Endothelial cell of umbilical vein (primary cell): ENCODE measurements at regions not wholly inside any gene's neighbourhood (a gene's known extent, or its start where the extent isn't known, plus 50 kb on each side); places are given as distances from the start of the nearest gene placed in this dataset.

Experiments used
- BruUV-seq: library from RNA; stranded (reverse); fragments of 400-500 nt; replicated peaks from 2 replicates; lab custom pipeline; 2021; lab: Mats Ljungman, UMichigan
- CTCF ChIA-PET: fragments of 300-600, 350-600 bp; sonication (Branson Sonifier 250); formaldehyde crosslinking; loops from one replicate; lab custom pipeline; 2021; ENCODE audit warnings: antibody characterized with exemption, inconsistent platforms; lab: Charles Lee
- POLR2A ChIA-PET: fragments of 300-600, 350-600 bp; sonication (Branson Sonifier 250); formaldehyde crosslinking; loops from one replicate; lab custom pipeline; 2021; ENCODE audit warnings: antibody characterized with exemption, inconsistent platforms; lab: Charles Lee
- DNase-seq: peaks from one replicate; pipeline ENCODE4 v3.0.0-alpha.2; 2011; ENCODE audit warnings: low read depth, low spot score
- FAIRE-seq: peaks from 2 replicates; lab custom pipeline; 2011; peaks lifted over from hg19 to GRCh38; lab: Jason Lieb, UNC
- H2AFZ ChIP-seq: 2 replicates; pipeline ENCODE4 v1.6.0; 2012; ENCODE audit warnings: low read depth, low read length, control low read depth, inconsistent platforms
- H3K27ac ChIP-seq: 2 replicates; pipeline ENCODE4 v1.5.1; 2011; ENCODE audit warnings: low read depth, mild to moderate bottlenecking, control low read depth, low read length, moderate library complexity; ENCODE audit not compliant: insufficient read depth
- H3K27me3 ChIP-seq, 2 experiments: 2 replicates each; pipeline versions ENCODE4 v1.6.0 to v1.6.1; 2011; ENCODE audit warnings: low read length in 2 of 2, mixed read lengths in 1 of 2; ENCODE audit not compliant: control insufficient read depth in 2 of 2, insufficient read depth in 2 of 2
- H3K36me3 ChIP-seq, 2 experiments: 2 replicates in 1 of 2; 3 replicates in 1 of 2; pipeline ENCODE4 v1.5.1; 2011; ENCODE audit warnings: low read length in 2 of 2, mild to moderate bottlenecking in 1 of 2, moderate library complexity in 1 of 2; ENCODE audit not compliant: control insufficient read depth in 2 of 2, insufficient read depth in 2 of 2; ENCODE audit errors: extremely low read depth in 1 of 2
- H3K4me1 ChIP-seq: 3 replicates; pipeline ENCODE4 v1.5.1; 2011; ENCODE audit warnings: mild to moderate bottlenecking, low read length; ENCODE audit not compliant: control insufficient read depth, insufficient read depth; ENCODE audit errors: extremely low read depth
- H3K4me2 ChIP-seq: 2 replicates; pipeline ENCODE4 v1.6.1; 2011; ENCODE audit warnings: low read length, control low read depth, mixed read lengths; ENCODE audit not compliant: insufficient read depth
- H3K4me3 ChIP-seq, 3 experiments: fragments of 200-600 bp in 1 of 3; sonication (generic), shearing (Covaris generic) in 1 of 3; replicated peaks in 1 of 3; 2 replicates each; pipeline ENCODE4 v1.5.1; 2011 to 2016; ENCODE audit warnings: control low read depth in 3 of 3, low read length in 3 of 3, mild to moderate bottlenecking in 2 of 3, inconsistent platforms in 1 of 3, low read depth in 1 of 3, moderate library complexity in 1 of 3; ENCODE audit not compliant: insufficient read depth in 1 of 3
- H3K79me2 ChIP-seq: 2 replicates; pipeline ENCODE4 v1.6.0; 2012; ENCODE audit warnings: low read length, inconsistent platforms; ENCODE audit not compliant: control insufficient read depth, insufficient read depth
- H3K9ac ChIP-seq: replicated peaks from 2 replicates; pipeline ENCODE3; 2011; ENCODE audit warnings: low read length, control low read depth; ENCODE audit not compliant: insufficient read depth; ENCODE audit errors: extremely low read depth
- H3K9me1 ChIP-seq: replicated peaks from 3 replicates; pipeline ENCODE4 v1.6.0; 2011; ENCODE audit warnings: mild to moderate bottlenecking, low read length; ENCODE audit not compliant: control insufficient read depth, insufficient read depth; ENCODE audit errors: extremely low read depth
- H3K9me3 ChIP-seq: replicated peaks from 2 replicates; pipeline ENCODE4 v1.5.1; 2012; ENCODE audit warnings: low read length, inconsistent platforms; ENCODE audit not compliant: control insufficient read depth, insufficient read depth
- H4K20me1 ChIP-seq: replicated peaks from 2 replicates; pipeline ENCODE3; 2011; ENCODE audit warnings: mild to moderate bottlenecking, low read length; ENCODE audit not compliant: control insufficient read depth, insufficient read depth; ENCODE audit errors: extremely low read depth
- EZH2 ChIP-seq: IDR thresholded peaks from 2 replicates; pipeline ENCODE4 v1.6.1; 2012; ENCODE audit warnings: borderline replicate concordance, low read depth, mild to moderate bottlenecking, moderate library complexity, low read length, inconsistent platforms; ENCODE audit not compliant: severe bottlenecking
- GATA2 ChIP-seq: IDR thresholded peaks from 2 replicates; pipeline ENCODE4 v1.7.0; 2011; ENCODE audit warnings: low read depth, mild to moderate bottlenecking, moderate library complexity, mixed read lengths, low read length; ENCODE audit not compliant: insufficient read length, insufficient read depth
- MYC ChIP-seq: IDR thresholded peaks from one replicate; pipeline ENCODE4 v1.6.1; 2011; ENCODE audit warnings: mild to moderate bottlenecking, low read depth, low read length
- POLR2A ChIP-seq: IDR thresholded peaks from 2 replicates; pipeline ENCODE4 v1.6.1; 2012; ENCODE audit warnings: low read depth, mild to moderate bottlenecking, control low read depth, low read length
- POLR2AphosphoS5 ChIP-seq: IDR thresholded peaks from 2 replicates; pipeline ENCODE4 v1.6.1; 2012; ENCODE audit warnings: low read depth, mild to moderate bottlenecking, control low read depth, low read length, moderate library complexity; ENCODE audit not compliant: insufficient read depth
- dilution Hi-C: fragments of 300-500 bp; cut with MboI; formaldehyde crosslinking; loops from one replicate; pipeline ENCODE4 v1.15.0; 2019; ENCODE audit warnings: low sequenced_read_pairs; ENCODE audit not compliant: extremely low pct_ligation_motif_present
- intact Hi-C: fragments of 100-400 bp; cut with micrococcal nuclease; formaldehyde crosslinking; loops from one replicate; pipeline ENCODE4 v1.10.0; 2022
- TF ChIP-seq, protein P1 (sequence below), 2 donors: IDR thresholded peaks; 1 replicate in 1 of 2; 2 replicates in 1 of 2; pipeline ENCODE4 v1.5.1; 2011; ENCODE audit warnings: low read length in 2 of 2, mild to moderate bottlenecking in 2 of 2, moderate library complexity in 2 of 2, control low read depth in 1 of 2, inconsistent platforms in 1 of 2, low read depth in 1 of 2; ENCODE audit not compliant: insufficient read depth in 1 of 2; ENCODE audit errors: extremely low read depth in 1 of 2

DNA sequence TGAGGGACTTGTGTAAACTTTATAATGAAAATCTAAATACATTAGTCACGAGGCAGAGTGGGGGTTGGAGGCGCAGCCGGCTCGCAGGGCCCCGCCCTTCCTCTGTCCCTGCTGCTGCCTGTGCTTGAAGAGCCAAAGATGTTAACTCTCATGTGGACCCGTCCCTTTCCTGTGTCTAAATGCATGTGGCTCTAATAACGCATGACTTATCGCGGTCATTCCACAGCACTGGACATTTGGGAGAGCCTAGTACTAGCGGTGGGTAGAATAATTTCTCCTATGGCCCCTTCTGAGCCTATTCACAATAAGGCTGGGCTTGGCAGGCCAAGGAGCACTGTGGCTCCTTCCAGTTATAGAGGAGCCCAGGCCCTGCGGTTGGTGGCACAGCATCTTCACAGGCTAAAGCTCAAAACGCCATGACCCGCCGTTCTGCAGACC is 82.3 kb upstream of the SIMC1 start:
- BruUV-seq: no TSS peak
- DNase-seq: no peak
- Histone ChIP-seq H3K27ac (no peak overlapping the region), H3K79me2 (no peaks in the 10 kb centered on the region), H3K4me3 (no peak overlapping the region), H3K9me1 (no peaks in the 10 kb centered on the region), H3K4me2 (no peak overlapping the region), H3K9me3 (no peaks in the 10 kb centered on the region), H2AFZ (no peak overlapping the region), H3K9ac (no peak overlapping the region), H4K20me1 (no peaks in the 10 kb centered on the region), H3K4me1 (no peaks in the 10 kb centered on the region), H3K27me3 (no peaks in the 10 kb centered on the region), H3K36me3 (no peaks in the 10 kb centered on the region)
- FAIRE-seq: no peak
- POLR2A ChIA-PET: no interaction called here
- intact Hi-C loops (no loop called here), dilution Hi-C loops (no loop called here)
- TF ChIP-seq GATA2: no peak
- no peak for TF ChIP-seq POLR2AphosphoS5
- TF ChIP-seq, protein P1, sequence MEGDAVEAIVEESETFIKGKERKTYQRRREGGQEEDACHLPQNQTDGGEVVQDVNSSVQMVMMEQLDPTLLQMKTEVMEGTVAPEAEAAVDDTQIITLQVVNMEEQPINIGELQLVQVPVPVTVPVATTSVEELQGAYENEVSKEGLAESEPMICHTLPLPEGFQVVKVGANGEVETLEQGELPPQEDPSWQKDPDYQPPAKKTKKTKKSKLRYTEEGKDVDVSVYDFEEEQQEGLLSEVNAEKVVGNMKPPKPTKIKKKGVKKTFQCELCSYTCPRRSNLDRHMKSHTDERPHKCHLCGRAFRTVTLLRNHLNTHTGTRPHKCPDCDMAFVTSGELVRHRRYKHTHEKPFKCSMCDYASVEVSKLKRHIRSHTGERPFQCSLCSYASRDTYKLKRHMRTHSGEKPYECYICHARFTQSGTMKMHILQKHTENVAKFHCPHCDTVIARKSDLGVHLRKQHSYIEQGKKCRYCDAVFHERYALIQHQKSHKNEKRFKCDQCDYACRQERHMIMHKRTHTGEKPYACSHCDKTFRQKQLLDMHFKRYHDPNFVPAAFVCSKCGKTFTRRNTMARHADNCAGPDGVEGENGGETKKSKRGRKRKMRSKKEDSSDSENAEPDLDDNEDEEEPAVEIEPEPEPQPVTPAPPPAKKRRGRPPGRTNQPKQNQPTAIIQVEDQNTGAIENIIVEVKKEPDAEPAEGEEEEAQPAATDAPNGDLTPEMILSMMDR (IDR thresholded peaks at IDR 0.05; ENCODE audit: extremely low read depth in 1 of 2, insufficient read depth in 1 of 2, low read depth in 1 of 2, low read length in 2 of 2): no peak
- no peak for TF ChIP-seq EZH2
- TF ChIP-seq MYC: no peak
- CTCF ChIA-PET: no interaction called here

DNA sequence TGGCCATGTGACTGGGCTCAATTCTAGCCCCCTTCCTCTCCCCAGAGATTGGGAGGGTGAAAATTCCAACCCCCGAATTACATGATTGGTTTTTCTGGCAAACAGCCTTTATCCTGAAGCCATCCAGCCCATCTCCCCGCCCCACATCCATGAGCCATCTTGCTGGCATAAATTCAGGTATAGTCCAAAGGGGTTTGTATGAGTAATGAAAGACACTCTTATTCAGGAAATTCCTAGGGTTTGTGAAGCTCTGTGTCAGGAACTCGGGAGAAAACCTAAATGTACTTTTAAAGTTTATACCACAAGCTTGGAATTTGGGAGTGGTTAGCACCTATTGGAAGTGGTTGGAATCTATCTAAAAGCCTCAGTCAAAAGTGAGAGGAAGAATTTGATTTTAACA is 80.6 kb upstream of the SIMC1 start:
- TF ChIP-seq, protein P1 (IDR thresholded peaks at IDR 0.05; ENCODE audit: extremely low read depth in 1 of 2, insufficient read depth in 1 of 2, low read depth in 1 of 2, low read length in 2 of 2): no peak
- TF ChIP-seq POLR2A (no peak), GATA2 (no peak), EZH2 (no peak), MYC (no peak)
- Histone ChIP-seq H3K4me2 (no peak overlapping the region), H3K4me3 (no peak overlapping the region), H3K27me3 (peaks cover 0 to 2% of the 10 kb centered on the region in 2 experiments), H3K27ac (no peak overlapping the region), H3K79me2 (no peaks in the 10 kb centered on the region), H3K9me1 (no peaks in the 10 kb centered on the region), H3K4me1 (no peaks in the 10 kb centered on the region), H2AFZ (no peak overlapping the region), H4K20me1 (no peaks in the 10 kb centered on the region), H3K9me3 (no peaks in the 10 kb centered on the region), H3K9ac (no peak overlapping the region), H3K36me3 (no peaks in the 10 kb centered on the region)
- FAIRE-seq (no peak), DNase-seq (no peak)
- intact Hi-C loops (no loop called here), dilution Hi-C loops (no loop called here)
- ChIA-PET CTCF (no interaction called here), POLR2A (no interaction called here)
- BruUV-seq: no TSS peak
